Gastroesophageal sphincter (tissue), 4 donors: ENCODE measurements at regions not wholly inside any gene's neighbourhood (a gene's known extent, or its start where the extent isn't known, plus 50 kb on each side); places are given as distances from the start of the nearest gene placed in this dataset.

Experiments
- ATAC-seq: fragments of 150-250 bp; one replicate; pipeline ENCODE4 v1.9.1; 2016; ENCODE audit warnings: mild to moderate bottlenecking, moderate library complexity
- H3K27ac ChIP-seq, 4 donors: fragments of 200-600 bp; sonication (generic) in 3 of 4; 1 replicate in 3 of 4; 2 replicates in 1 of 4; pipeline ENCODE4 v1.5.1; 2016 to 2019
- H3K27me3 ChIP-seq: fragments of 200-600 bp; sonication (generic); one replicate; pipeline ENCODE4 v1.5.1; 2019
- H3K36me3 ChIP-seq, 2 donors: fragments of 200-600 bp; sonication (generic); one replicate each; pipeline ENCODE4 v1.5.1; 2019; ENCODE audit warnings: control low read depth in 1 of 2
- H3K4me1 ChIP-seq, 3 donors: fragments of 200-600 bp; sonication (generic); 1 replicate in 2 of 3; 2 replicates in 1 of 3; pipeline ENCODE4 v1.5.1; 2016 to 2019; ENCODE audit warnings: control low read depth in 2 of 3
- H3K4me3 ChIP-seq, 2 donors: fragments of 200-600 bp; sonication (generic); one replicate each; pipeline ENCODE4 v1.5.1; 2019; ENCODE audit warnings: mild to moderate bottlenecking in 1 of 2, moderate library complexity in 1 of 2
- H3K9me3 ChIP-seq, 3 donors: fragments of 200-600 bp; sonication (generic); one replicate each; pipeline ENCODE4 v1.5.1; 2017 to 2019; ENCODE audit warnings: control low read depth in 2 of 3
- EP300 ChIP-seq: sonication (generic); formaldehyde crosslinking; IDR thresholded peaks from one replicate; pipeline ENCODE4 v1.6.1; 2017; ENCODE audit warnings: antibody characterized with exemption, mild to moderate bottlenecking
- POLR2A ChIP-seq, 2 donors: fragments of 450-650 bp; IDR thresholded peaks; one replicate each; pipeline ENCODE4 v1.6.1; 2017; ENCODE audit warnings: antibody characterized with exemption in 2 of 2, mild to moderate bottlenecking in 2 of 2, moderate library complexity in 1 of 2
- POLR2AphosphoS5 ChIP-seq: sonication (generic); formaldehyde crosslinking; IDR thresholded peaks from one replicate; pipeline ENCODE4 v1.6.1; 2017; ENCODE audit warnings: antibody characterized with exemption
- WGBS, 2 donors: methylation state at CpG; one replicate each; pipeline ENCODE4 v1.1.5; 2018; ENCODE audit warnings: low coverage in 1 of 2; 5-methylcytosine and 5-hydroxymethylcytosine counted together
- TF ChIP-seq, protein P1 (sequence below), 4 experiments: fragments of 200-600 bp in 2 of 4; fragments of 450-650 bp in 2 of 4; sonication (generic) in 1 of 4; IDR thresholded peaks; one replicate each; pipeline ENCODE4 v1.5.1; 2017 to 2019; ENCODE audit warnings: antibody characterized with exemption in 4 of 4, mild to moderate bottlenecking in 2 of 4, moderate library complexity in 2 of 4

DNA sequence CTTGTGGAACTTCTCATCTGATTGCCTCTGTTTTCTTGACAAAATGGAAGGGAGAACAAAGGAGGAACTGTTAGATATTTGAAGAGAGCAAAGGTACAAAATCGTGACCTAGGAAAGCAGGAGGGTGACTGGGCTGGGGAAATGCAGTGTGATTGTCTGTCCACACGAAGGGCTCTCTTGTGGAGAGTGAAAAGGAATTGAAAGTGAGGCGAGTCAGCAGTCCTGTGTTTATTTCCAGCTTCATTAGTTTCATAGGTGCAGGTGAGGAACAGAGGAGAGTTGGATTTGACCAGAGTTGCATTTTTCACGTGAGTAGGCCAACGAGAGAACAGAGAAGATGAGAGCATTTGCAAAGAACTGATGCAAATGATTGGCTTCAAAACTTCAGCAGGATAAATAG is 336.4 kb upstream of the SATB1 start:
- Histone ChIP-seq H3K27ac (no peak overlapping the region), H3K9me3 (no peaks in the 10 kb centered on the region), H3K27me3 (no peaks in the 10 kb centered on the region), H3K4me1 (no peaks in the 10 kb centered on the region), H3K4me3 (no peak overlapping the region), H3K36me3 (no peaks in the 10 kb centered on the region)
- no peak for ATAC-seq
- 64 to 66% methylated on average over 5 of the region's 5 CpGs for WGBS, 2 donors
- TF ChIP-seq, protein P1, sequence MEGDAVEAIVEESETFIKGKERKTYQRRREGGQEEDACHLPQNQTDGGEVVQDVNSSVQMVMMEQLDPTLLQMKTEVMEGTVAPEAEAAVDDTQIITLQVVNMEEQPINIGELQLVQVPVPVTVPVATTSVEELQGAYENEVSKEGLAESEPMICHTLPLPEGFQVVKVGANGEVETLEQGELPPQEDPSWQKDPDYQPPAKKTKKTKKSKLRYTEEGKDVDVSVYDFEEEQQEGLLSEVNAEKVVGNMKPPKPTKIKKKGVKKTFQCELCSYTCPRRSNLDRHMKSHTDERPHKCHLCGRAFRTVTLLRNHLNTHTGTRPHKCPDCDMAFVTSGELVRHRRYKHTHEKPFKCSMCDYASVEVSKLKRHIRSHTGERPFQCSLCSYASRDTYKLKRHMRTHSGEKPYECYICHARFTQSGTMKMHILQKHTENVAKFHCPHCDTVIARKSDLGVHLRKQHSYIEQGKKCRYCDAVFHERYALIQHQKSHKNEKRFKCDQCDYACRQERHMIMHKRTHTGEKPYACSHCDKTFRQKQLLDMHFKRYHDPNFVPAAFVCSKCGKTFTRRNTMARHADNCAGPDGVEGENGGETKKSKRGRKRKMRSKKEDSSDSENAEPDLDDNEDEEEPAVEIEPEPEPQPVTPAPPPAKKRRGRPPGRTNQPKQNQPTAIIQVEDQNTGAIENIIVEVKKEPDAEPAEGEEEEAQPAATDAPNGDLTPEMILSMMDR (IDR thresholded peaks at IDR 0.05): no peak
- TF ChIP-seq POLR2AphosphoS5 (no peak), EP300 (no peak), POLR2A (IDR thresholded peaks at IDR 0.05) (no peak)

DNA sequence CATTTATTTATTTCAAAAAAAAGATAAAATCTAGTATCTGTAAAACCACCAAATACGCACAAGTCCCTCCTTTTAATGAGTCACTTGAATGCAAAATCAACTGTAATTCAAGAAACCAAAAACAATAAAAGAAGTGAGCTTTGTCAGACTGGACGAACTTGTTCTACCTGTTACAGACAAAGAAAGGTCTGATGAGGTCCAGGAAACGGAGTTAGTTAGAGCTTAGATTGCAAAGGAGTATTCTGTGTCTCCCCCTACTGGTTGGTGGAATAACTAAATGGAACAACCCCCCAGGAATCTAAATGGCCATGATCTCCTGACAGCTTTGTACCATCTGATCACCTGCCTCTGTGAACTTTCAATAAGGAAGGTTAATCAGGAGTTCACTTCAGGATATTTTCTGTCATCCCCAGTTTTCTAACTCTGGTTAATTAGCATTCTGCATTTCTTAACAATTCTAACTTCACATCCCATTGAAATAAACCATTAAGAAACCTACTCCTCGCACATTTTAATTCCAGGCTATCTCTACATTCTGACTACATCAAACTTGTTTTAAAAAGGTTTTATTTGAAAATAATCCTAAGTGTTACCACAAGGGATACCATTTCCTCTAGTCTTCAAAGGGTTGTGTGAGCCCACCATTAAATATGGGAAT is 333.0 kb upstream of the SATB1 start:
- Histone ChIP-seq H3K4me3 (no peak overlapping the region), H3K27me3 (no peaks in the 10 kb centered on the region), H3K4me1 (no peaks in the 10 kb centered on the region), H3K27ac (no peak overlapping the region), H3K36me3 (no peaks in the 10 kb centered on the region), H3K9me3 (no peaks in the 10 kb centered on the region)
- no peak for ATAC-seq
- 62 to 100% methylated on average over 1 to 4 of the region's 4 CpGs for WGBS, 2 donors
- TF ChIP-seq POLR2A (IDR thresholded peaks at IDR 0.05): no peak
- TF ChIP-seq, protein P1 (IDR thresholded peaks at IDR 0.05): peak in 3 of 4 experiments; percentile 9 to 31 (median 19)
- TF ChIP-seq EP300: no peak

DNA sequence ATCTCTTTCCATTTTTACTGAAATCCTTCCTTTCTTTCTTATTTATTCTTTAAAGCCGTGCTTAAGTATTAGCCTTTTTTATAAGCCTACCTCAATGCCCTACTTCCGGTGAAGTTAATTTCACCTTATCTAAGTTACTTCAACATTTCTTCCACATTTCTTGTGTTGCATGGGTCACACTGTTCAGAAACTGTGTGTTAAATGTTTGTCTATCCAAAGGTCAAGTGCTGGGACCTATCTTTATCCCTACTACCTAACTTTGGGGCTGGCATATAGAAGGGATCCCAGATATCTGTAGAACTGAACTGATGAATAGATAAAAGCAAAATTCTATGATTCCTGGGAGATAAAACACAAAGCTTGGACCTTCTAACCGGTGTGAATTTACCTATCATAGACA is 332.3 kb upstream of the SATB1 start:
- Histone ChIP-seq H3K36me3 (no peaks in the 10 kb centered on the region), H3K27me3 (no peaks in the 10 kb centered on the region), H3K4me3 (no peak overlapping the region), H3K9me3 (no peaks in the 10 kb centered on the region), H3K27ac (no peak overlapping the region), H3K4me1 (no peaks in the 10 kb centered on the region)
- no peak for ATAC-seq
- WGBS, 2 donors: 78 to 98% methylated on average over 1 to 3 of the region's 3 CpGs
- no peak for TF ChIP-seq POLR2A (IDR thresholded peaks at IDR 0.05)

DNA sequence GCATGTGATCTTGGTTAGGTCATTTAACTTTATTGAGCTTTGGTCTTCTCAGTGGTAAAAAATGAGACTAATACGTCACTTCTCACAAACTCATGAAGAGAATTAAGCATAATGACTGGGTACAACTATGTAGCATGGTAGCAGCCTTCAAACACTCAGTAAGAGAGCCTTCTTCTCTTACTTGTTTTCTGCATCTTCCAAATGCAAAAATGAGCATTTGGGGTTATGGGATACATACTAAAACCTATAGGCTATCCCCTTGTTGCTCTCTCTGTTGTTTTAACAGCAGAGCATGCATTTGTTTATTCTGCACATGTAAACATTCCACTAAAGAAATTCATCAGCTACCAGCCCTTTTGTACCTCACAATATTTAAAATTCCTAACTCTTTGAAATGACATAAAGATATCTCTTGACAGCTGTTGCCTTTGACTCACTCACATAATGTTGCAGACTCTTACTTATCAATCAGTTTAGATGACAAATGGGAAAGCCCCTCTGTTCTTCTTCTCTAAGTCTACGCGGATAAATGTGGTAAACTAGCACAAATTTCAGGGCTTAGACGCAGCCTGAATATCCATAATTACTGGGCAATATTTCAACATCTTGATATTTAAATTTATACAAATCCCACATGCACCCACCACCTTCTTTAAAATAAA is 327.3 kb upstream of the SATB1 start:
- 71 to 84% methylated on average over 4 of the region's 4 CpGs for WGBS, 2 donors
- no peak for TF ChIP-seq POLR2A (IDR thresholded peaks at IDR 0.05)
- TF ChIP-seq, protein P1 (IDR thresholded peaks at IDR 0.05): no peak
- TF ChIP-seq POLR2AphosphoS5: no peak
- TF ChIP-seq EP300: no peak
- Histone ChIP-seq H3K4me3 (no peak overlapping the region), H3K9me3 (no peaks in the 10 kb centered on the region), H3K36me3 (no peaks in the 10 kb centered on the region), H3K4me1 (no peaks in the 10 kb centered on the region), H3K27ac (no peak overlapping the region), H3K27me3 (no peaks in the 10 kb centered on the region)
- ATAC-seq: no peak

DNA sequence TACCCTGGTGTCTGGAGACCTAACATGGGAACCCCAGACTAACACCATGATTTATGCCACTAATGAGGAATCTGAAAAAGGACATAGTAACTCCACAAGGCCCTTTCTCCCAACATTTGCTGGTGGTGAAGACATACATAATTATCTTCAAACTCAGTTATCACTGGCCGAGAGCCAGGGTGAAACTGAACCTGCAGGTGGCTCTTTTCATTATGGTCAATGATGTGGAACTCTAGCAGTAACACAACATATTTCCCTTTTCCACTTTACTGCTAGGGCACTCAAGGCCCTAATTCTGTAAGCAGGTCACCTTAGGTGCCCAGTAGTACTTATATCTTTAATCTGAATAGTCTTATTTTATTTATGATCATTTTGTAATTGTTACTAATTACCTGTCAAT is 326.4 kb upstream of the SATB1 start:
- Histone ChIP-seq H3K4me1 (no peaks in the 10 kb centered on the region), H3K27ac (no peak overlapping the region), H3K27me3 (no peaks in the 10 kb centered on the region), H3K9me3 (no peaks in the 10 kb centered on the region), H3K36me3 (no peaks in the 10 kb centered on the region), H3K4me3 (no peak overlapping the region)
- no peak for TF ChIP-seq EP300
- TF ChIP-seq POLR2AphosphoS5: no peak
- TF ChIP-seq POLR2A (IDR thresholded peaks at IDR 0.05): no peak
- TF ChIP-seq, protein P1 (IDR thresholded peaks at IDR 0.05): no peak
- no peak for ATAC-seq
- WGBS, 2 donors: 69% methylated on average over 1 of the region's 1 CpG; no CpG with 5 or more reads in 1 of the 2 donors
